Neuronal stem cell (in vitro differentiated cells): ENCODE measurements at regions not wholly inside any gene's neighbourhood (a gene's known extent, or its start where the extent isn't known, plus 50 kb on each side); places are given as distances from the start of the nearest gene placed in this dataset.

Experiments used
- DNase-seq: peaks from one replicate; pipeline ENCODE4 v3.0.0-alpha.2; 2013; ENCODE audit warnings: low spot score
- H2AFZ ChIP-seq: one replicate; pipeline ENCODE4 v1.6.1; 2013; ENCODE audit warnings: mild to moderate bottlenecking, low read length, inconsistent platforms
- H2AK5ac ChIP-seq: 2 replicates; pipeline ENCODE4 v1.6.1; 2013; ENCODE audit warnings: low read depth, mild to moderate bottlenecking, inconsistent platforms, low read length, moderate library complexity, mixed read lengths
- H2BK120ac ChIP-seq: 2 replicates; pipeline ENCODE4 v1.6.1; 2013; ENCODE audit warnings: low read depth, mild to moderate bottlenecking, inconsistent platforms, low read length, moderate library complexity, mixed read lengths
- H2BK12ac ChIP-seq: one replicate; pipeline ENCODE4 v1.6.1; 2013; ENCODE audit warnings: low read length, inconsistent platforms
- H2BK15ac ChIP-seq: 2 replicates; pipeline ENCODE4 v1.6.1; 2013; ENCODE audit warnings: mild to moderate bottlenecking, low read length, inconsistent platforms, mixed read lengths
- H2BK5ac ChIP-seq: one replicate; pipeline ENCODE4 v1.6.1; 2013; ENCODE audit warnings: inconsistent platforms, mild to moderate bottlenecking, low read length, moderate library complexity
- H3K14ac ChIP-seq: one replicate; pipeline ENCODE4 v1.6.1; 2013; ENCODE audit warnings: low read length, inconsistent platforms
- H3K18ac ChIP-seq: 2 replicates; pipeline ENCODE4 v1.6.1; 2013; ENCODE audit warnings: low read length, inconsistent platforms
- H3K23ac ChIP-seq: 2 replicates; pipeline ENCODE4 v1.6.1; 2013; ENCODE audit warnings: low read depth, mild to moderate bottlenecking, mixed read lengths, low read length, inconsistent platforms; ENCODE audit not compliant: poor library complexity
- H3K27ac ChIP-seq: replicated peaks from 3 replicates; pipeline ENCODE4 v1.5.1; 2013; ENCODE audit warnings: low read length, inconsistent platforms
- H3K27me3 ChIP-seq, 3 experiments: 2 replicates each; pipeline ENCODE4 v1.6.1; 2013; ENCODE audit warnings: low read length in 3 of 3, mild to moderate bottlenecking in 2 of 3, inconsistent platforms in 1 of 3, low read depth in 1 of 3, mixed read lengths in 1 of 3, moderate library complexity in 1 of 3; ENCODE audit not compliant: control insufficient read depth in 3 of 3, insufficient read depth in 3 of 3
- H3K36me3 ChIP-seq, 2 donors: replicated peaks in 1 of 2; 2 replicates each; pipeline ENCODE4 v1.6.1; 2013; ENCODE audit warnings: low read length in 2 of 2; ENCODE audit not compliant: control insufficient read depth in 2 of 2, insufficient read depth in 2 of 2
- H3K4ac ChIP-seq: 2 replicates; pipeline ENCODE4 v1.6.1; 2013; ENCODE audit warnings: inconsistent platforms, mild to moderate bottlenecking, low read length, moderate library complexity
- H3K4me1 ChIP-seq, 2 donors: 1 replicate in 1 of 2; 2 replicates in 1 of 2; pipeline ENCODE4 v1.6.1; 2013; ENCODE audit warnings: low read length in 2 of 2, low read depth in 1 of 2; ENCODE audit not compliant: control insufficient read depth in 2 of 2, insufficient read depth in 1 of 2
- H3K4me2 ChIP-seq: one replicate; pipeline ENCODE4 v1.6.1; 2013; ENCODE audit warnings: mild to moderate bottlenecking, low read length, inconsistent platforms; ENCODE audit not compliant: insufficient read depth, poor library complexity, severe bottlenecking
- H3K4me3 ChIP-seq, 2 donors: 2 replicates each; pipeline ENCODE4 v1.5.1; 2013; ENCODE audit warnings: low read length in 2 of 2, mild to moderate bottlenecking in 2 of 2, inconsistent platforms in 1 of 2, moderate library complexity in 1 of 2
- H3K79me1 ChIP-seq: one replicate; pipeline ENCODE4 v1.6.1; 2013; ENCODE audit warnings: low read depth, mild to moderate bottlenecking, inconsistent platforms, low read length, moderate library complexity
- H3K9ac ChIP-seq: one replicate; pipeline ENCODE4 v1.6.1; 2013; ENCODE audit warnings: mild to moderate bottlenecking, low read depth, low read length, inconsistent platforms; ENCODE audit not compliant: poor library complexity
- H3K9me3 ChIP-seq, 2 donors: replicated peaks in 1 of 2; 2 replicates each; pipeline versions ENCODE3 to v1.6.1; 2013; ENCODE audit warnings: low read length in 2 of 2, mild to moderate bottlenecking in 2 of 2, inconsistent platforms in 1 of 2, low read depth in 1 of 2, mixed read lengths in 1 of 2, moderate library complexity in 1 of 2; ENCODE audit not compliant: control insufficient read depth in 2 of 2, insufficient read depth in 1 of 2
- H4K8ac ChIP-seq: one replicate; pipeline ENCODE4 v1.6.1; 2013; ENCODE audit warnings: low read depth, mild to moderate bottlenecking, inconsistent platforms, low read length, moderate library complexity
- H4K91ac ChIP-seq: one replicate; pipeline ENCODE4 v1.6.1; 2013; ENCODE audit warnings: low read length, low read depth, mild to moderate bottlenecking, inconsistent platforms; ENCODE audit not compliant: poor library complexity
- WGBS, 2 donors: extraction: QIAGEN DNeasy Blood & Tissue Kit; methylation state at CpG; one replicate each; pipeline ENCODE4 v1.1.7; 2013; ENCODE audit warnings: missing lambda C conversion rate in 2 of 2, mixed read lengths in 1 of 2; ENCODE audit not compliant: insufficient read length in 2 of 2, insufficient replicate concordance in 1 of 2; ENCODE audit errors: extremely low coverage in 2 of 2; 5-methylcytosine and 5-hydroxymethylcytosine counted together

GRCh38 chr5:136809382-136809781, 444.0 kb upstream of the TRPC7 start:
- Histone ChIP-seq H2BK5ac (no peak overlapping the region), H3K9me3 (no peaks in the 10 kb centered on the region), H3K18ac (no peak overlapping the region), H3K4me1 (no peaks in the 10 kb centered on the region), H3K4me3 (no peak overlapping the region), H2AK5ac (no peak overlapping the region), H3K36me3 (no peaks in the 10 kb centered on the region), H3K79me1 (no peaks in the 10 kb centered on the region), H2BK12ac (no peak overlapping the region), H2BK120ac (no peak overlapping the region), H2BK15ac (no peak overlapping the region), H3K27me3 (no peaks in the 10 kb centered on the region), H3K27ac (no peak overlapping the region), H3K14ac (no peak overlapping the region), H3K4ac (no peak overlapping the region), H4K91ac (no peak overlapping the region), H3K23ac (no peak overlapping the region), H4K8ac (no peak overlapping the region), H3K9ac (no peak overlapping the region), H2AFZ (no peak overlapping the region), H3K4me2 (no peak overlapping the region)
- no CpG with 5 or more reads among the region's 1 CpG for WGBS, 2 donors
- no peak for DNase-seq

- no peaks in the 10 kb centered on the region for H3K27me3 ChIP-seq
- H3K4me3 ChIP-seq: peak overlapping the region in 1 of 2 donors; percentile 32
- H2AK5ac ChIP-seq: no peak overlapping the region
- no peak overlapping the region for H2BK12ac ChIP-seq
- no peak overlapping the region for H3K9ac ChIP-seq
- no peak overlapping the region for H2AFZ ChIP-seq
- no peak overlapping the region for H3K14ac ChIP-seq
- no peak overlapping the region for H2BK15ac ChIP-seq
- H2BK5ac ChIP-seq: no peak overlapping the region
- no CpG with 5 or more reads among the region's 4 CpGs for WGBS, 2 donors
- H3K9me3 ChIP-seq: no peaks in the 10 kb centered on the region
- no peak overlapping the region for H3K4ac ChIP-seq
- no peak overlapping the region for H3K4me2 ChIP-seq
- no peak overlapping the region for H2BK120ac ChIP-seq
- H3K27ac ChIP-seq: no peak overlapping the region
- H3K79me1 ChIP-seq: no peaks in the 10 kb centered on the region
- H3K4me1 ChIP-seq: no peaks in the 10 kb centered on the region
- H4K8ac ChIP-seq: no peak overlapping the region
- H3K18ac ChIP-seq: no peak overlapping the region
- H4K91ac ChIP-seq: no peak overlapping the region
- no peaks in the 10 kb centered on the region for H3K36me3 ChIP-seq
- H3K23ac ChIP-seq: no peak overlapping the region
- DNase-seq: no peak
These were observed 443.4 kb upstream of the TRPC7 start for GRCh38 chr5:136808756-136809155.

GRCh38 chr5:136805466-136805865, 440.1 kb upstream of the TRPC7 start:
- no peak overlapping the region for H3K4ac ChIP-seq
- no peak overlapping the region for H3K4me3 ChIP-seq
- no peak overlapping the region for H2AFZ ChIP-seq
- H3K79me1 ChIP-seq: no peaks in the 10 kb centered on the region
- no peak overlapping the region for H3K23ac ChIP-seq
- no peak overlapping the region for H2BK12ac ChIP-seq
- no peak overlapping the region for H4K91ac ChIP-seq
- WGBS, 2 donors: no CpG with 5 or more reads among the region's 2 CpGs
- DNase-seq: no peak
- no peak overlapping the region for H4K8ac ChIP-seq
- no peak overlapping the region for H2AK5ac ChIP-seq
- no peak overlapping the region for H2BK15ac ChIP-seq
- H3K27ac ChIP-seq: no peak overlapping the region
- no peaks in the 10 kb centered on the region for H3K9me3 ChIP-seq
- no peaks in the 10 kb centered on the region for H3K4me1 ChIP-seq
- H3K36me3 ChIP-seq: no peaks in the 10 kb centered on the region
- no peak overlapping the region for H2BK5ac ChIP-seq
- H3K4me2 ChIP-seq: no peak overlapping the region
- H3K14ac ChIP-seq: no peak overlapping the region
- no peak overlapping the region for H3K18ac ChIP-seq
- no peak overlapping the region for H3K9ac ChIP-seq
- no peaks in the 10 kb centered on the region for H3K27me3 ChIP-seq
- no peak overlapping the region for H2BK120ac ChIP-seq

GRCh38 chr5:136802383-136802782, 437.0 kb upstream of the TRPC7 start:
- no peak overlapping the region for H3K14ac ChIP-seq
- H3K36me3 ChIP-seq: no peaks in the 10 kb centered on the region
- no peak overlapping the region for H3K23ac ChIP-seq
- no peak overlapping the region for H4K91ac ChIP-seq
- H3K79me1 ChIP-seq: no peaks in the 10 kb centered on the region
- H2AK5ac ChIP-seq: no peak overlapping the region
- H3K4me3 ChIP-seq: no peak overlapping the region
- H3K4me1 ChIP-seq: no peaks in the 10 kb centered on the region
- H3K9ac ChIP-seq: no peak overlapping the region
- H2BK120ac ChIP-seq: no peak overlapping the region
- no peak overlapping the region for H2BK5ac ChIP-seq
- no peak overlapping the region for H2BK15ac ChIP-seq
- H3K4me2 ChIP-seq: no peak overlapping the region
- H3K4ac ChIP-seq: no peak overlapping the region
- H3K27me3 ChIP-seq: no peaks in the 10 kb centered on the region
- H2BK12ac ChIP-seq: no peak overlapping the region
- H2AFZ ChIP-seq: no peak overlapping the region
- H3K27ac ChIP-seq: no peak overlapping the region
- H3K9me3 ChIP-seq: no peaks in the 10 kb centered on the region
- H3K18ac ChIP-seq: no peak overlapping the region
- DNase-seq: peak; percentile 3
- whole genome bisulfite sequencing, 2 donors: no CpG with 5 or more reads among the region's 2 CpGs
- H4K8ac ChIP-seq: no peak overlapping the region
